SHP77 treated with DMSO at 0.1 percent for 48 hours (cell line): ENCODE measurements at regions not wholly inside any gene's neighbourhood (a gene's known extent, or its start where the extent isn't known, plus 50 kb on each side); places are given as distances from the start of the nearest gene placed in this dataset.
"Not testable (repeated sequence)": the region's sequence is repeated elsewhere in the genome, so short reads cannot be mapped to it uniquely, and the experiment has no call there.

ENCODE experiments used
- DNase-seq: peaks from one replicate; lab custom pipeline; 2025; lab: John Stamatoyannopoulos, UW

DNA sequence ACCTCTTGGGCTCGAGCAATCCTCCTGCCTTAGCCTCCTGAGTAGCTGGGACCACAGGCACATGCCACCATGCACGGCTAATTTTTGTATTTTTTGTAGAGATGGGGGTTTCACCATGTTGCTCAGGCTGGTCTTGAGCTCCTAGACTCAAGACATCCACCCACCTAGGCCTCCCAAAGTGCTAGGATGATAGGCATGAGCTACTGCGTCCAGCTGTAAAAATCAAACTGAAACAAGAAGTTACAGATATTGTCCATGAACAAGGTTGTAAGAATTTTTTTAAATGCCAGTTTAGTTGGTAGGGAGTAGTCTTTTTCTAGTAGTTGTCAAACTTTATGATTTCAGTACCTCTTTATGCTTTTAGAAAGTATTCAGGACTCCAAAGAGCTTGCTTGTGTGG lies 424.4 kb upstream of the PMFBP1 start:
- no peak for DNase-seq

DNA sequence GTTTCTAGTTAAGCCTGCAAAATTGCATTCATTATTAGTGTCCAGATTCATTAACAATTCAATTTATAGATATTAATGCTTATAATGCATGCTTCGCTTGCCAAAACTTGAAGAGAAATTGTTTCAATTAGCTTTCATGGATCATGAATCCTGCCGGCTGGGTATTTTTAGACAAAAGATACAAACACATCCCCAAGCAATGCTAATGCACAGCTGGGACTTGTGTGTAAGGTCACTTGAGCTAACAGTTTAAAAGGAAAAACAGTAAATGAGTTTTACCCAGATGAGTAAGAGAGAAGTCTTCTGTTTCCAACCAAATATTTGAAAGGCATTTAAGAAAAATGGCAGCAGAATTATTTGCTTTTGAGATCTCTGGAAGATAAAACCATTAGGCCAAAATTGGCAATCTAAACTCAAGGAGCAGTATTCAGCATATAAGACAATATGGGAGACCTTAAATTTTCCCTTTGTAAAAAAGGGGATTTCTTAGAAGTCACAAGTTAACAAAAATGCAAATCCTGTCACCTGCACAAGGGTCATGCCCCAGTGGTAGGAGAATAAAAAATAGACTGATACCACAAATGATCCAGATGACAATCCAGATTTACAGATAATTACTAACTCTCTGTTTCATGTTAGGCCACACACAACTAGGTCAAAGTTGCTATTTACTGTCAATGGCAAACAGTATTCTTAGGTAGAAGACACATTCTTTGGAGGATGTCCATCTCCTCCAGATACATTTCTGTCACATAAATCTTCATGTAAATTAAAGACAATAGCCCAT lies 418.4 kb upstream of the PMFBP1 start:
- no peak for DNase-seq

DNA sequence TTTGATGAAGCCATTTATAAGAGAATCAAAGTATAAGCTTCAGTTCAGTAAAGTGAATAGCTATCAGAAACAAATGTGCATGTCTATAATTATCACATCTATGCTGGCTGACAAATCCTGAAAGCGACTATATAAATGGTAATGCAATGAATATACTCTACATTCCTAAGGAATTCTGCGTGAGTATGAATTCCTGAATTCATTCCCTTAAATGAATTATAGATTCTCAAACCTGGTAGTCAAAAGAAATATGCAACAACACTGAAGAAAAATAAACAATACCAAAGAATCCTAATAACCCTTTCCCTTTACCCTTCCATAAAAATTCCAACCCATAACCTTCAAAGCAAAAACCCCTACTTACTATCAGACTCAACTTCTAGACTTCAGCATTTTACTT lies 416.6 kb upstream of the PMFBP1 start:
- DNase-seq, result no peak

DNA sequence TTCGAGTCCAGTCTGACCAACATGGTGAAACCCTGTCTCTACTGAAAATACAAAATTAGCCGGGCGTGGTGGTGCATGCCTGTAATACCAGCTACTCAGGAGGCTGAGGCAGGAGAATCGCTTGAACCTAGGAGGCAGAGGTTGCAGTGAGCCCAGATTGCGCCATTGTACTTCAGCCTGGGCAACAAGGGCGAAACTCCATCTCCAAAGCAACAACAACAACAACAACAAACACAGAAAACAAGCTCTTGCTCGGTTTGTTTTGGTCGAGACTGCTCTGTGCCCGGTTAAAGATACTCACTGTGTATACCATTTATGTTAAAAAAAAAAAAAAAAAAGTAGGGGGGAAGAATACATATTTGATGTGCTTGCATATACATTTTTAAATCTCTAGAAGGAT lies 406.1 kb upstream of the PMFBP1 start:
- DNase-seq, result not testable (repeated sequence)

DNA sequence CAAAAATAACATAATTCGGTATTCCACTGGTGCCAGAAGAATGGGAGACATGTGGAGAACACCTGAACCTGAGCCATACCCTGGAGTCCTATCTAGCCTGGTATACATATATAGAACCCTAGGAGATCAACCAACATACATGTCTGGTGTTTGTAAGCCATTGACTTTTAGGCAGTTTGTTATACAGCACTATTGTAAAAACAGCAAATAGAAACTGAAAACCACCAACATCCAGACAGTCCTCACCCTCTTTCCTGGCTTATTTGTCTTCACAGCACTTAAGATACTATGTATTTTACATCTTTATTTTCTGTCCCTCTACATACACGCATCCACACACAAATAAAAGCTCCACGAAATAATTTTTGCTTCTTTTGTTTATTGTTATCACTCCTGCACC lies 404.2 kb upstream of the PMFBP1 start:
- DNase-seq, result no peak

DNA sequence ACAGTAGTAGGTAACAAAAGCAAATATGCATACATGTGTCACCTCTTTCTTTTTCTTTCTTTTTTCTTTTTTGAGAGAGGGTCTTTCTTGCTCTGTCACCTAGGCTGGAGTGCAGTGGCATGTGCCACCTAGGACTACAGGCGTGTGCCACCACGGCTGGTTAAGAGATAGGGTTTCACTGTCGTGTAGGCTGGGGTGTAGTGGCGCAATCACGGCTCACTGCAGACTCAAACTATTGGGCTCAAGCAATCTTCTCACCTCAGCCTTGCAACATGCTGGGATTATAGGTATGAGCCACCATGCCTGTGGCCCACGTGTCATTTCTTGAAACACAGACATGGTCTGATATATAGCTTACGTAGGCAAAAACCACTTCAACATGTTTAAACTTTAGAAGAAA lies 397.7 kb upstream of the PMFBP1 start:
- no peak for DNase-seq

DNA sequence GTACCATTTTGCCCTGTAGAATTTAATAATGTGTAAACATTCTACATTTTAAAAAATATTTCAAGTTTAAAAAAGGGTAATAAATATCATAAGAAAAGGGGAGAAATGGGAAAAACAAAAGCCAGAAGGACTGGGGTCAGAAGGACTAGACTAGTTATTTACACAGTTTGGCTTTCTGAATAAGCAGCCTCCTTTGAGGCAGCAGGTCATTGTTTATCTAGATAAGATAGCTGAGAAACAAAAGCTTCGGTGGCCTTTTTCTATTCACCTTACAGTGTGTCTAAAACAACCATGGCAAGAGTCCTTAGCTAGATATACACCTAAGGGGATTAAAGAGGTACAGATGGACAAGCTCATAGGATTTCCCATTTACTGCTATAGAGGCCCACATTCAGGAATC lies 396.5 kb upstream of the PMFBP1 start:
- DNase-seq, result no peak

DNA sequence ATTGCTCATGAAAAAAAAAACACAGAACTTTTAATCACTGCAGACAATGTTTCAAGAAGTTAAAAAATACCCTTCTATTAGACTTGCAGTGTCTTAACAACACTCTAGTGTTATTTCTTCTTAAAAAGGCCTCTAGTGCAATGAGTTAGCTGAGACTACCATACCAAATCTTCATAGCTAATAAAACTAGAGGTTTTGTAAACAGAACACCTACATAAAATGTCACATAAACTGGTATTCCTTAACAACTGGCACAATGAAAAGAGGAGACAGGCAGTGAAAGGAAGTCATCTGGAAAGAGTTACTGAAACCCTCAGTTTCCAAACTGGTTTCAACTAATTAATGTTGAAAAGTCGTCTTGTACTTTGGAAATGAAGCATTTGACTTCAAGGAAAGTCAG lies 394.2 kb upstream of the PMFBP1 start:
- no peak for DNase-seq

DNA sequence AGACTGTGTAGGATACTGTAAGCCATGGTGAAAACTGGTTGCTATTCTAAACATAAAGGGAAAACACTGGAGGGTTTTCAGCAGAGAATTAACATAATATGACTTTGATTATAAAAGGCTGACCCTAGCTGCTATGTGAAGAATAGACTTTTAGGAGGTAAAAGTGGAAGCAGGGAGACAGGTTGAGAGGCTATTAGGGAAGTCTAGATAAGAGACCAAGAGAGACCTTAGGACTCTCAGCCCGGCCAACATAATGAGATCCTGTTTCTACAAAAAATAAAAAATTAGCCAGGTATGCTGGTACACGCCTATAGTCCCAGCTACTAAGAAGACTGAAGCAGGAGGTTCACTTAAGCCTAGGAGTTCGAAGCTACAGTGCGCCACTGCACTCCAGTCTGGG lies 393.2 kb upstream of the PMFBP1 start:
- DNase-seq, result no peak

DNA sequence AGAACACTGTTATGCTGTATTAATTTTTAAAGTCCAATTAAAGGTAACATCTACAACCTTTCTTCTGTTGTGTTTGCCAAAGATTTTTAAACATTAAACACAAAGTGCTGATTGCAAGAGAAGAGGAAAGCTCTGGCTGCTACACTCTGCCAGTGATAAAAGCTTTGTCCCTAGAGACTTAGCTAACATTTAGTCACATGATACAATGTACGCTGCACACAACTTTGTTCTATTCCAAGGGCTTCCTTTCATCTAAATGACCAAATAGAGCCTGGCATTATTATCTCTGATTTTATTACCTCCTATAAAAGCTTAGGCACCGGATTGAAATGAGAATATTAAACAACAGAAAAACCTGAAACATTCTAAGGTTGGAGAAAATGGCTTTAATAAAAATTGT lies 388.7 kb upstream of the PMFBP1 start:
- no peak for DNase-seq

DNA sequence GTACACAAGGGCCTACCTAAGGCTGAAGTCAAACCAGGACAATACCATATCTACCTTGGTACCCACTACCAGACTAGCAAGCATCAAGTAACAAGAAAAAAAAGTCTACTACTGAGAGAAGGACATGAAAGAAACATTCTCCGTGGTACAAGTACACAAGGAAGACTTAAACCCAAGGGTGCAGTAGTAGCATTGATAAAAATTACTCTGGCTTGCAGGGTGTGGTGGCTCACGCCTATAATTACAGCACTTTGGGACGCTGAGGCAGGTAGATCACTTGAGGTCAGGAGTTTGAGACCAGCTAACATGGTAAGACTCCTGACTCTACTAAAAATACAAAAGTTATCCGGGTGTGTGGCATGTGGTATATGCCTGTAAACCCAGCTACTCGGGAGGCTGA lies 386.5 kb upstream of the PMFBP1 start:
- DNase-seq, result no peak

DNA sequence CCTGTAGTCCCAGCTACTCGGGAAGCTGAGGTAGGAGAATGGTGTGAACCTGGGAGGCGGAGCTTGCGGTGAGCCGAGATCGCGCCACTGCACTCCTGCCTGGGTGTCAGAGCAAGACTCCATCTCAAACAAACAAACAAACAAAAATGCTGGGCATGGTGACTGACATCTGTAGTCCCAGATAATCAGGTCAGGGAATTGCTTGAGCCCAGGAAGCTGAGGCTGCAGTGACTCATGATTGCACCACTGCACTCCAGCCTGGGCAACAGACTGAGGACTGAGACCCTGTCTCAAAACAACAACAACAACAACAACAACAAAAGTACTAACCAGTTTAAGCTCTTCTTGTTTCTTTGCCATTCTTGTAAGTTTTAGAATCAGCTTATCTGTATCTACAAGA lies 383.0 kb upstream of the PMFBP1 start:
- no peak for DNase-seq

DNA sequence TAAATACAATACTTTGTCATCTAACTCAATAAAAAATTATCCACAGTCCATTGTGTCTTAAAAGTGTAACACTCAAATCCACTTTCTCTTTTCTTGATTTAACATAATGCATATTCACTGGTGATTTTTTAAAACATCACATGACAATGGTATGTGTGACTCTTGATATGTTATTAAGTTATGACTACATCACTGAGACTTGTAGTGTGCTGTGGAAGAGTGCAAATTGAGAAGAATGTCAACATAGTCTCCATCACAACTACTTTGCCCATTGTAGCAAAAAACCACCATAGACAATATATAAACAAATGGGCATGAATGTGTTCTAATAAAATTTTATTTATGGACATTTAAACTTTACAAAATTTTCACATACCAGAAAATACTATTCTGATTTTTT lies 380.7 kb upstream of the PMFBP1 start:
- no peak for DNase-seq

DNA sequence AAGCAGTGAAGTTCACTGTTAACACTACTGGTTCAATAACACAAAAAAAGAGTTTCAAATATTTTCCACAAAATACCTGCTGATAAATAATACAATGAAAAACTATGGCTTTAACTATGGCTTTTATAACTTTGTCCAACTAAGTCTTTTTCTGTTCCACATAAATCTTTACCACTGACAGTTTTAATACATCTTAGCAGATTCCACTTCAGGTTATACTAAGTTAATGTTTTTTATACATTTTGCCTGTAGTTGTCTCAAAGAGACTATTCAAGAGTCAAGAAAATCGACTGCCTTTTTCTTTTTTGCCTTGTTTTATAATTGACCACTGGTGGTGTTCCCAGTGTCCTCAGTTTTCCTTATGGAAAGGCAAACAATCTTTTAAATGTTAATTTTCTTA lies 379.7 kb upstream of the PMFBP1 start:
- no peak for DNase-seq

DNA sequence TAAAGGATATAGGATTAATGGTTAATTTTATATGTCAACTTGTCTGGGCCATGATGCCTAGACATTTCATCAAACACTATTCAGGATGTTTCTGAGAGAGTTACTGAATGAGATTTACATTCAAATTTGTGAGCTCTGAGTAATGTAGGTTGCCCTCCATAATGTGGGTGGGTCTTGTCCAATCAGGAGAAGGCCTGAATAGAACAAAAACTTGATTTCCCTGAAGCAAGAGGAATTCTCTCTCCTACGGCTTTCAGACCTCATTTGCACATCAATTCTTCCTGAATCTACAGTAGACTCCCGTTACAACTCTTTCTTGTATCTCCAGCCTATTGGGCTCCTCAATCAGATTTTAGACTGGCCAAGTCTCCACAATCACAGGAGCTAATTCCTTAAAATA lies 377.9 kb upstream of the PMFBP1 start:
- no peak for DNase-seq

DNA sequence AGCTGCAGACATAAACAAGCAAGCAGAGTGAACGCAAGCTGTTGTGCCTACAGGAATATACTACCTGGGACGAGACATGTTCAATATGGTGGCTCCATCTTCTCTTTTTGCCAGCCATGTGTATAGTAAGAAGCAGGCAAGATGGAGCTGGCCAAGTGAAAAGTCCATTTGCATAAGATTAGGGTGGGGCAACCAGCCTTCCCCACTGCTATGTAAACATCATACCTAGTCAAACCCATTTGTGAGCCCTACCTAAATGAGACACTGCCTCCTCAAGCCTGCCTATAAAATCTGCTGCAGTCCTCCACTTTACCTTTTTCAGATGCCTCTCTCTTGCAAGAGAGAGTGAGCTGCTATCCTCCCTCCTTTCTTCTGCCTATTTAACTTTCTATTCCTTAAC lies 370.1 kb upstream of the PMFBP1 start:
- DNase-seq, result no peak

DNA sequence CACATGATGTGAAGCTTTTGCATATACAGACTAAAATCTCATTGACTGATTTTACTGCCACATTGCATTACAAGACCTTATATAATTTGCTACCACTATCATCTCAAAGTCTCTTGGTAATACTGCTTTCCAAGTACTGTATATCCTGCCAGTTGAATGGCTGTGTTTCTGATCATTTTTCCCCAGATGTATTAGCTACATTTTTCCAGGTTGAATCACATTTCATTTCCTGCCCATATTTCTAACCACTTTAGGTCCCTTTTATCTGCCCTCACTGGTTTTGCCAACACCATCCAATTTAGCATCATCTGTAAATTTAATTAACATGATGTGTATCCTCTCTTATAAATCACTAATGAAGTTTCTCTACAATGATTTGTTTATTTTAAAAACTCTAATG lies 365.7 kb upstream of the PMFBP1 start:
- DNase-seq, result no peak

DNA sequence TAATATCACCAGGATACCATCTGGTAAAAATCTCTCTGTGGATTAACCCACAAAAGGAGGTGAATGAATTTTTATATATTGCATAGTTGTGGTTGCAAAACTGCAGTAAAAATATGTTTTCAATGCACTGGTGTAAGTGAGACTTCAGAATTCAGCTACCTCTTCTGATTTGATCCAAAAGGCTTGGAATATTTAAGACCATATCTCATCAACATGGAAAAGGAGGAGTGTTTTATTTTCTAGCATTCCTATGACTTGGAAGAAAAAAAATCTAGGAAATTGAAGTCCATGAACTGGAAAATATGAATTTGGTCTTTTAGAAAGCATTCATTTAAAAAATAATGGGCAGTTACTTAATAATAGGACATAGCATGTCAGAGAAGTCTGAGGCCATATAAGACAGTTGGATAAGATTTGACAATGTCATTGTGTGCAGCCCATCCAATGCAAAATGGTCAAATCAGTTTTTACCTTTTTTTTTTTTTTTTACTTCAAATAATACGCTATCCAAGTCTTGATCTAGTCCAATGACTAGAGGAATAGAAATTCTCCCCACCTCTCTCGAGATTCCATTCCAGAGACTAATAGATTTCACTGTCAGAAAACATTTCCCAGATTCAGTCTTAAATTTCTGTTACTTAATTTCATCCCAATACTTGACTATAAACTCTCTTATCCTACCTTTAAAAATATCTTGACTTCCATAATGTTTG lies 364.9 kb upstream of the PMFBP1 start:
- DNase-seq, result no peak

DNA sequence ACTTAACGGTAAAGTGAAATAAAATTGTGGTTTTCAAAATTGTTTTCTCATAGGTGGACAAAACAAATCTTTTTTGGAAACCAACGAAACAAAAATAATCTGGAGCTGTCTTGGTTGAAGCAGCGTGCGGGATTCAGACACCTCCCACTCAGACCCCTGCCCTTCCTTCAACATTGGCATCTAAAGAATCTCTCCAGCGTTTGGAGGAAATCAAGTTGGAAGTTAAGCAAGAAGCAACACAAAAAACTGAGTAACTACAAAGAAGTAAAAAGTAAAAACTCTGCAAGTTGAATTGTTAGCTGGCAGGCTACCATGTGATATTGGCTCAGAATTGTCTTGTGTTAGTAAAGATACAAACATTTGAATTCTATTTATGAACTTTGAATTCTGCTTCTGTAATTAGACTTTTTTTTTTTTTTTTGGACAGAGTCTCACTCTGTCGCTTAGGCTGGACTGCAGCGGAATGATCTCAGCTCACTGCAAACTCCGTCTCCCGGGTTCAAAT lies 361.0 kb upstream of the PMFBP1 start:
- no peak for DNase-seq

DNA sequence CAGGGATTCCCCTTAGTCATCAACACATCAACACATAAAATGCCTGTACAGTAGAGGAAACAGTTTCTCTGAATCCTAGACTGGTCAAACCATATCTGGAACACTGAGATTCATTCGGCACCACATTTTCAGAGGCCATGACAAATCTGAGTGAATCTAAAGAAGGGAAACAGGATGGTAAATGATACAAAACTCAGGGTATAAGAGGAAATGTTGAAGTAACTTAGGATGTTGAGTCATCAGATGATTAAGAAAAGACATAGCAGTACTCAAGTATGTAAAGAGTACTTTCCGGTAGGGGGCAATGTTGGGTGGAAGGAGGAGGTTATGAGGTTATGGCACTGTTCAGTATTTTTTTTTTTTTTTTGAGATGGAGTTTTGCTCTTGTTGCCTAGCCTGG lies 358.5 kb upstream of the PMFBP1 start:
- DNase-seq, result no peak

DNA sequence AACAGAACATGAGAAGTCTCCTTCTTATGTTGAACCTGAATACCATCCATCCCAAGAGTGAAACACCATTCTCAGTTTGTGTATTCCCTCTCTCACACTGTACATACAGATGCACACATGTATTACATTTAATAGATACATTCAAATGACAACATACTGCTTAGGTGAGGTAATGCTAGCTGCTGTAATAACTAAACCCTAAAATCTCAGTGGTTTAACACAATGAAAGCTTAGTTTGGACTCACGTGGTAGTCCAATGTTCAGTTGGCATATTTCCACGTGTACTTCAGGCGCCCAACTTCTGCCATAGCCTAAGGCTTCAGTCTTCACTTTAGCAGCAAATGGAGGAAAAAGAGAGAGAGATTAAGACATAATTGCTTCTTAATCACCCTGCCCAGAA lies 351.1 kb upstream of the PMFBP1 start:
- DNase-seq, result no peak

DNA sequence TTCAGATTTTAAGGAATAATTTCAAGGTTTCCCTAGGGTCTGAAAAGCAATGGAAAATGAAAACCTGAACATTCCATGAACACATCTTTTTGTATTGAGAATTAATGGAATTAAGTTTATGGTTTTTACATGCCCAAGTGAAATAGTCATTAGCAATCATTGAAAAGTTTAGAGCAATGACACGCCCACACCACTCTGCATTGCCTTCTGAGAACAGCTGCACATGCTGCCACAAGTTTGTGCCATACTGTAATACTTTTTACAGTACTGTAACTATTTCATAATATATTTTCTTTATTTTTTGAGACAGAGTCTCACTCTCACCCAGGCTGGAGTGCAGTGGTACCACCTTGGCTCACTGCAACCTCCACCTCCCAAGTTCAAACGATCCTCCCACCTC lies 345.2 kb upstream of the PMFBP1 start:
- no peak for DNase-seq

DNA sequence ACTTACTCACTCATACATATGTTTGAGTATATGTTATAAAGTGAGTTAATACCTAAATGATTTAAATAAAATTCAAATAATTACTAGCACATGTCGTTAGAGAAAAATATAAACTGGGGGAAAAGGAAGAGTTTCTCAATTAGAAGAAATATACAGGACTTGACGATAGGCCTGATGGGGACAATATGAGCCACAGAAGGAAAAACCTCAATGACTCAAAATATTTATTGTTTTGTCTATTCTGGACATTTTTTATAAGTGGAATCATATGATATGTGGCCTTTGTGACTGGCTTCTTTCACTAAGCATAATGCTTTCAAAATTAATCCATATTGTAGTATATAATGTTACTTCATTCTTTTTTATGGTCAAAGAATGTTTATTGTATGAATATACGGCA lies 339.2 kb upstream of the PMFBP1 start:
- DNase-seq, result no peak

DNA sequence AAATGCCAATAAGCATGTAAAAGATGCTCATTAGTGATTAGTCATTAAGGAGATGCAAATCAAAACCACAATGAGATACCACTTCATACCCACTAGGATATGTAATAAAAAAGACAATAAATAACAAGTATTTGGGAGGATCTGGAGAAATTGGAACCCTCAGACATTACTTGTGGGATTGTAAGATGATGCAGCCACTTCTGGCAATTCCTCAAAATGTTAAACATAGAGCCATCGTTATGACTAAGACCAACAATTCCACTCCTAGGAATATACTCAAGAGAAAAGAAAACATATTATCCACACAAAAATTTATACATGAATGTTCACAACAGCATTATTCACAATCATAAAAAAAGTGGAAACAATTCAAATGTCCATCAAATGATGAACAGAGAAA lies 336.2 kb upstream of the PMFBP1 start:
- DNase-seq, result no peak
